Breast epithelium (tissue), 3 donors: ENCODE measurements at regions not wholly inside any gene's neighbourhood (a gene's known extent, or its start where the extent isn't known, plus 50 kb on each side); places are given as distances from the start of the nearest gene placed in this dataset.

Experiments used
- CTCF ChIP-seq, 3 donors: fragments of 450-650 bp; IDR thresholded peaks; one replicate each; pipeline ENCODE4 v1.5.1; 2016 to 2017; ENCODE audit warnings: antibody characterized with exemption in 3 of 3, mild to moderate bottlenecking in 3 of 3, moderate library complexity in 3 of 3
- POLR2A ChIP-seq: fragments of 450-650 bp; IDR thresholded peaks from one replicate; pipeline ENCODE4 v1.6.1; 2016; ENCODE audit warnings: antibody characterized with exemption, mild to moderate bottlenecking, moderate library complexity
- POLR2AphosphoS5 ChIP-seq, 3 donors: sonication (generic); formaldehyde crosslinking; IDR thresholded peaks; one replicate each; pipeline ENCODE4 v1.6.1; 2017; ENCODE audit warnings: antibody characterized with exemption in 3 of 3

GRCh38 chr11:45513821-45514340, 151.5 kb downstream of the CHST1 start:
- no peak for TF ChIP-seq CTCF (IDR thresholded peaks at IDR 0.05)
- no peak for TF ChIP-seq POLR2A
- no peak for TF ChIP-seq POLR2AphosphoS5 (IDR thresholded peaks at IDR 0.05)
